Testis (tissue), 2 donors: ENCODE measurements at regions not wholly inside any gene's neighbourhood (a gene's known extent, or its start where the extent isn't known, plus 50 kb on each side); places are given as distances from the start of the nearest gene placed in this dataset.

Experiments used
- DNase-seq: peaks from one replicate; pipeline ENCODE4 v3.0.0-alpha.2; 2019
- H3K27ac ChIP-seq, 2 donors: fragments of 200-600 bp; sonication (generic); one replicate each; pipeline ENCODE4 v1.5.1; 2019
- H3K27me3 ChIP-seq: fragments of 200-600 bp; sonication (generic); one replicate; pipeline ENCODE4 v1.5.1; 2019
- H3K36me3 ChIP-seq: fragments of 200-600 bp; sonication (generic); one replicate; pipeline ENCODE4 v1.5.1; 2017; ENCODE audit warnings: low read depth; ENCODE audit errors: missing control alignments
- H3K4me1 ChIP-seq: fragments of 200-600 bp; sonication (generic); one replicate; pipeline ENCODE4 v1.5.1; 2019
- H3K4me3 ChIP-seq, 2 donors: fragments of 200-600 bp; sonication (generic); one replicate each; pipeline ENCODE4 v1.5.1; 2017 to 2019
- H3K9me3 ChIP-seq: fragments of 200-600 bp; sonication (generic); one replicate; pipeline ENCODE4 v1.5.1; 2017
- POLR2A ChIP-seq: fragments of 450-650 bp; IDR thresholded peaks from one replicate; pipeline ENCODE4 v1.6.1; 2017; ENCODE audit warnings: antibody characterized with exemption, mild to moderate bottlenecking, moderate library complexity
- WGBS, 2 donors: methylation state at CpG; one replicate each; pipeline ENCODE4 v1.1.5; 2018; 5-methylcytosine and 5-hydroxymethylcytosine counted together
- intact Hi-C: fragments of 100-400 bp; cut with DNase I; formaldehyde crosslinking; loops from one replicate; pipeline ENCODE4 v1.15.1; 2023; ENCODE audit warnings: low total_unique reads
- TF ChIP-seq, protein P1 (sequence below), 3 experiments: fragments of 450-650 bp in 2 of 3; fragments of 200-600 bp in 1 of 3; sonication (generic) in 1 of 3; IDR thresholded peaks; one replicate each; pipeline ENCODE4 v1.5.1; 2016 to 2019; ENCODE audit warnings: antibody characterized with exemption in 3 of 3, mild to moderate bottlenecking in 2 of 3, moderate library complexity in 1 of 3

DNA sequence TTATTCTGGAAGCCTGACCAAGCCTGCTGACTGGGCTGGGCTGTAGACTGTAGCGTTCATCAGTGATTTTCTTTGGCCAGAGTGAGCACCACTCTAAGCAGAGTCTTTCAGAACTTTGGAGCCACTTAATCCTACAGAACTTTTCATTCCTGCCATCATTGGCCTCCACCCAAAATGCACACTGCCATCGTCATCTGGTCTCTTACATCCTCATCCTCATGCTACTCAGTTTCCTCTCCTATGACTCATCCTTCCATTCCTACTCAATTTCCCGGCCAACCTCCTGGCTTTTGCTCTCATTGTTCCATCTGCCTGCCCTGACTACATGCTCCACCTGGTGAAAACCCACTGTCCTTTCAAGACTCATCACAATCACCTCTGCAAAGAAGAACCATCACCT is 233.8 kb upstream of the USP25 start:
- H3K36me3 ChIP-seq: no peaks in the 10 kb centered on the region
- no peaks in the 10 kb centered on the region for H3K27me3 ChIP-seq
- no peak overlapping the region for H3K27ac ChIP-seq
- 80 to 86% methylated on average over 3 of the region's 3 CpGs for WGBS, 2 donors
- no peaks in the 10 kb centered on the region for H3K9me3 ChIP-seq
- H3K4me3 ChIP-seq: no peak overlapping the region
- intact Hi-C loops: no loop called here
- no peaks in the 10 kb centered on the region for H3K4me1 ChIP-seq
- no peak for TF ChIP-seq POLR2A
- TF ChIP-seq, protein P1, sequence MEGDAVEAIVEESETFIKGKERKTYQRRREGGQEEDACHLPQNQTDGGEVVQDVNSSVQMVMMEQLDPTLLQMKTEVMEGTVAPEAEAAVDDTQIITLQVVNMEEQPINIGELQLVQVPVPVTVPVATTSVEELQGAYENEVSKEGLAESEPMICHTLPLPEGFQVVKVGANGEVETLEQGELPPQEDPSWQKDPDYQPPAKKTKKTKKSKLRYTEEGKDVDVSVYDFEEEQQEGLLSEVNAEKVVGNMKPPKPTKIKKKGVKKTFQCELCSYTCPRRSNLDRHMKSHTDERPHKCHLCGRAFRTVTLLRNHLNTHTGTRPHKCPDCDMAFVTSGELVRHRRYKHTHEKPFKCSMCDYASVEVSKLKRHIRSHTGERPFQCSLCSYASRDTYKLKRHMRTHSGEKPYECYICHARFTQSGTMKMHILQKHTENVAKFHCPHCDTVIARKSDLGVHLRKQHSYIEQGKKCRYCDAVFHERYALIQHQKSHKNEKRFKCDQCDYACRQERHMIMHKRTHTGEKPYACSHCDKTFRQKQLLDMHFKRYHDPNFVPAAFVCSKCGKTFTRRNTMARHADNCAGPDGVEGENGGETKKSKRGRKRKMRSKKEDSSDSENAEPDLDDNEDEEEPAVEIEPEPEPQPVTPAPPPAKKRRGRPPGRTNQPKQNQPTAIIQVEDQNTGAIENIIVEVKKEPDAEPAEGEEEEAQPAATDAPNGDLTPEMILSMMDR (IDR thresholded peaks at IDR 0.05): no peak
- DNase-seq: no peak

- Histone ChIP-seq H3K27me3 (no peaks in the 10 kb centered on the region), H3K36me3 (no peaks in the 10 kb centered on the region), H3K4me1 (no peaks in the 10 kb centered on the region), H3K9me3 (no peaks in the 10 kb centered on the region), H3K4me3 (no peak overlapping the region), H3K27ac (no peak overlapping the region)
- intact Hi-C loops: no loop called here
- WGBS, 2 donors: 69 to 76% methylated on average over 2 of the region's 2 CpGs
- no peak for DNase-seq
- TF ChIP-seq, protein P1 (IDR thresholded peaks at IDR 0.05): no peak
- no peak for TF ChIP-seq POLR2A
These were observed 232.9 kb upstream of the USP25 start for GRCh38 chr21:15496911-15497310.

- TF ChIP-seq, protein P1 (IDR thresholded peaks at IDR 0.05): no peak
- TF ChIP-seq POLR2A: no peak
- Histone ChIP-seq H3K9me3 (no peaks in the 10 kb centered on the region), H3K27ac (no peak overlapping the region), H3K4me1 (no peaks in the 10 kb centered on the region), H3K27me3 (no peaks in the 10 kb centered on the region), H3K36me3 (no peaks in the 10 kb centered on the region), H3K4me3 (no peak overlapping the region)
- intact Hi-C loops: no loop called here
- DNase-seq: no peak
These were observed 231.3 kb upstream of the USP25 start for GRCh38 chr21:15498455-15498854.

- WGBS, 2 donors: 95 to 97% methylated on average over 1 of the region's 1 CpG
These were observed 223.7 kb upstream of the USP25 start for GRCh38 chr21:15506086-15506485.

GRCh38 chr21:15508554-15508953 is 221.2 kb upstream of the USP25 start:
- no peaks in the 10 kb centered on the region for H3K36me3 ChIP-seq
- no peak for DNase-seq
- H3K27ac ChIP-seq: no peak overlapping the region
- H3K4me3 ChIP-seq: no peak overlapping the region
- no peaks in the 10 kb centered on the region for H3K27me3 ChIP-seq
- no peak for TF ChIP-seq POLR2A
- TF ChIP-seq, protein P1 (IDR thresholded peaks at IDR 0.05): no peak
- H3K9me3 ChIP-seq: no peaks in the 10 kb centered on the region
- WGBS, 2 donors: 86 to 87% methylated on average over 3 of the region's 3 CpGs
- intact Hi-C loops: no loop called here
- H3K4me1 ChIP-seq: no peaks in the 10 kb centered on the region

More at GRCh38 chr21:15506086-15506485, 223.7 kb upstream of the USP25 start:
- DNase-seq: no peak
- Histone ChIP-seq H3K9me3 (no peaks in the 10 kb centered on the region), H3K27ac (no peak overlapping the region), H3K4me1 (no peaks in the 10 kb centered on the region), H3K36me3 (no peaks in the 10 kb centered on the region), H3K4me3 (no peak overlapping the region), H3K27me3 (no peaks in the 10 kb centered on the region)
- intact Hi-C loops: no loop called here
- no peak for TF ChIP-seq POLR2A
- TF ChIP-seq, protein P1 (IDR thresholded peaks at IDR 0.05): no peak
